ENCODE measurements at regions not wholly inside any gene's neighbourhood (a gene's known extent, or its start where the extent isn't known, plus 50 kb on each side); places are given as distances from the start of the nearest gene placed in this dataset.

DNA sequence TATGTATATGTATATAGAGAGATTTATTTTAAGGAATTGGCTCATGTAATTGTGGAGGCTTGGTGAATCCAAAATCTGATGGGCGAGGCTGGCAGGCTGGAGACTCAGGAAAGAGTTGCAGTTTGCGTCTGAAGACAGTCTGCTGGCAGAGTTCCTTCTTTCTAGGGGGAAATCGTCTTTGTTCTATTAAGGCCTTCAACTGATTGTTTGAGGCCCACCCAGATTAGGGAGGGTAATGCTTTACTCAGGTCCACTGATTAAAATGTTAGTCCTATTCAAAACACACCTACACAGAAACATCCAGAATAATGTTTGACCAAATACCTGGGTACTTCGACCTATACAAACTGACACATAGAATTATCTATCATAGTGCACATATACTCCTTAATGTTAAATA lies 149.5 kb downstream of the NAA11 start:
- H4K20me1 ChIP-seq (ENCODE audit: control insufficient read depth, insufficient read depth, insufficient read length) = no peaks in the 10 kb centered on the region
- H3K4me2 ChIP-seq (ENCODE audit: insufficient read depth, insufficient read length, low read length) = no peak overlapping the region
- no peak overlapping the region for H2BK120ac ChIP-seq (ENCODE audit: low read depth, low read length, poor library complexity, severe bottlenecking)
- no peaks in the 10 kb centered on the region for H3K23me2 ChIP-seq (ENCODE audit: insufficient read length, low read depth, low read length, poor library complexity, severe bottlenecking)
- no peak overlapping the region for H3K56ac ChIP-seq (ENCODE audit: insufficient read length, low read depth, low read length)
- Mint-ChIP-seq H3K4me3 (no peak overlapping the region), H3K27ac (no peak overlapping the region), H3K36me3 (ENCODE audit: insufficient read depth in 1 of 3, low read depth in 3 of 3) (no peaks in the 10 kb centered on the region), H3K27me3 (ENCODE audit: low read depth) (no peaks in the 10 kb centered on the region), H3K4me1 (no peaks in the 10 kb centered on the region), H3K9me3 (no peaks in the 10 kb centered on the region; a peak in 1 of 5 replicates)
- H3K27me3 ChIP-seq (ENCODE audit: insufficient read depth, low read length) = no peaks in the 10 kb centered on the region
- no peak overlapping the region for H3T11ph ChIP-seq (ENCODE audit: low read length)
- no peak overlapping the region for H4K8ac ChIP-seq (replicated peaks; ENCODE audit: insufficient read length, low read depth, low read length)
- no peak overlapping the region for H3K27ac ChIP-seq (ENCODE audit: insufficient read length, low read depth, low read length)
- no peak overlapping the region for H3K9ac ChIP-seq (ENCODE audit: extremely low read depth, insufficient read length, low read length)
- H4K5ac ChIP-seq (ENCODE audit: insufficient read length, low read depth, low read length) = no peak overlapping the region
- no peak overlapping the region for H2BK20ac ChIP-seq (ENCODE audit: low read depth, low read length, poor library complexity, severe bottlenecking)
- no peak overlapping the region for H3K18ac ChIP-seq (ENCODE audit: insufficient read length, low read depth, low read length)
- no peak overlapping the region for H2BK15ac ChIP-seq (ENCODE audit: low read depth, low read length)
- no peak overlapping the region for H2AFZ ChIP-seq (ENCODE audit: low read length)
- H3K4ac ChIP-seq (ENCODE audit: low read depth, low read length) = no peak overlapping the region
- H2BK12ac ChIP-seq (ENCODE audit: insufficient read length, low read depth, low read length) = no peak overlapping the region
- TF ChIP-seq, protein P1, sequence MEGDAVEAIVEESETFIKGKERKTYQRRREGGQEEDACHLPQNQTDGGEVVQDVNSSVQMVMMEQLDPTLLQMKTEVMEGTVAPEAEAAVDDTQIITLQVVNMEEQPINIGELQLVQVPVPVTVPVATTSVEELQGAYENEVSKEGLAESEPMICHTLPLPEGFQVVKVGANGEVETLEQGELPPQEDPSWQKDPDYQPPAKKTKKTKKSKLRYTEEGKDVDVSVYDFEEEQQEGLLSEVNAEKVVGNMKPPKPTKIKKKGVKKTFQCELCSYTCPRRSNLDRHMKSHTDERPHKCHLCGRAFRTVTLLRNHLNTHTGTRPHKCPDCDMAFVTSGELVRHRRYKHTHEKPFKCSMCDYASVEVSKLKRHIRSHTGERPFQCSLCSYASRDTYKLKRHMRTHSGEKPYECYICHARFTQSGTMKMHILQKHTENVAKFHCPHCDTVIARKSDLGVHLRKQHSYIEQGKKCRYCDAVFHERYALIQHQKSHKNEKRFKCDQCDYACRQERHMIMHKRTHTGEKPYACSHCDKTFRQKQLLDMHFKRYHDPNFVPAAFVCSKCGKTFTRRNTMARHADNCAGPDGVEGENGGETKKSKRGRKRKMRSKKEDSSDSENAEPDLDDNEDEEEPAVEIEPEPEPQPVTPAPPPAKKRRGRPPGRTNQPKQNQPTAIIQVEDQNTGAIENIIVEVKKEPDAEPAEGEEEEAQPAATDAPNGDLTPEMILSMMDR (conservative IDR thresholded peaks at IDR 0.05) = no peak
- H4K91ac ChIP-seq (ENCODE audit: insufficient read length, low read depth, low read length) = no peak overlapping the region
- no peak overlapping the region for H2BK5ac ChIP-seq (ENCODE audit: insufficient read length, low read length)
- H3K9me3 ChIP-seq (ENCODE audit: control insufficient read depth, low read depth, low read length) = no peaks in the 10 kb centered on the region
- no CpG with 5 or more reads among the region's 4 CpGs for WGBS (ENCODE audit: extremely low coverage, insufficient read length, low lambda C conversion rate)
- H2AK5ac ChIP-seq (ENCODE audit: insufficient read length, low read length) = no peak overlapping the region
- no peak overlapping the region for H3K23ac ChIP-seq (ENCODE audit: insufficient read length, low read depth, low read length)
- no peak overlapping the region for H3K14ac ChIP-seq (ENCODE audit: insufficient read depth, low read length)
- no peaks in the 10 kb centered on the region for H3K79me2 ChIP-seq (ENCODE audit: insufficient read depth, low read length)
- no peak for DNase-seq
- H3K4me1 ChIP-seq (ENCODE audit: insufficient read depth, low read length) = no peaks in the 10 kb centered on the region
- no peaks in the 10 kb centered on the region for H3K79me1 ChIP-seq (ENCODE audit: insufficient read depth, low read depth, low read length, poor library complexity, severe bottlenecking)

Measured in H9 (cell line).